HEK293 (cell line): ENCODE measurements at regions not wholly inside any gene's neighbourhood (a gene's known extent, or its start where the extent isn't known, plus 50 kb on each side); places are given as distances from the start of the nearest gene placed in this dataset.

Experiments
- CTCF ChIA-PET: fragments of 350-600 bp; formaldehyde crosslinking; extraction: SDS; loops from one replicate; lab custom pipeline; 2021; ENCODE audit warnings: antibody characterized with exemption; lab: Yijun Ruan, JAX
- POLR2A ChIA-PET: fragments of 300-600 bp; formaldehyde crosslinking; extraction: SDS; loops from one replicate; lab custom pipeline; 2020; ENCODE audit warnings: antibody characterized with exemption, inconsistent platforms; lab: Yijun Ruan, JAX
- H3K27ac ChIP-seq: fragments of 200-500 bp; sonication (Bioruptor generic); 2 replicates; pipeline ENCODE4 v1.5.1; 2014; ENCODE audit warnings: low read depth, low read length, control low read depth, inconsistent platforms; ENCODE audit errors: extremely low read depth
- H3K36me3 ChIP-seq, 2 experiments: fragments of 200-500 bp in 1 of 2; sonication (Bioruptor generic) in 1 of 2; 1 replicate in 1 of 2; 2 replicates in 1 of 2; pipeline ENCODE4 v1.5.1; 2014 to 2017; ENCODE audit warnings: inconsistent platforms in 2 of 2, low read length in 2 of 2; ENCODE audit not compliant: control insufficient read depth in 2 of 2, insufficient read depth in 1 of 2
- H3K4me1 ChIP-seq: fragments of 200-500 bp; sonication (Bioruptor generic); 2 replicates; pipeline ENCODE4 v1.5.1; 2014; ENCODE audit warnings: mild to moderate bottlenecking, low read length, inconsistent platforms; ENCODE audit not compliant: control insufficient read depth, insufficient read depth
- H3K4me3 ChIP-seq: 2 replicates; pipeline ENCODE4 v1.5.1; 2011; ENCODE audit warnings: low read depth, mild to moderate bottlenecking, control low read depth, low read length, moderate library complexity
- H3K9me3 ChIP-seq: fragments of 200-500 bp; sonication (Bioruptor generic); 2 replicates; pipeline ENCODE4 v1.5.1; 2014; ENCODE audit warnings: low read depth, low read length, inconsistent platforms; ENCODE audit not compliant: control insufficient read depth, insufficient read depth
- BCL11B ChIP-seq: fragments of 450-650 bp; formaldehyde crosslinking; IDR thresholded peaks from 2 replicates; pipeline ENCODE4 v1.5.1; 2016; ENCODE audit warnings: low read depth, missing biosample characterization, missing genetic modification characterization
- HOXD13 ChIP-seq: sonication (generic); formaldehyde crosslinking; IDR thresholded peaks from 2 replicates; pipeline ENCODE4 v1.8.0; 2022; ENCODE audit warnings: missing genetic modification reagents, borderline replicate concordance
- KLF9 ChIP-seq: fragments of 450-650 bp; formaldehyde crosslinking; IDR thresholded peaks from 2 replicates; pipeline ENCODE4 v1.5.1; 2016; ENCODE audit warnings: missing biosample characterization, missing genetic modification characterization, low read depth
- OVOL3 ChIP-seq: fragments of 450-650 bp; formaldehyde crosslinking; IDR thresholded peaks from 2 replicates; pipeline ENCODE4 v1.5.1; 2016; ENCODE audit warnings: missing biosample characterization, missing genetic modification characterization
- SP7 ChIP-seq: fragments of 450-650 bp; formaldehyde crosslinking; IDR thresholded peaks from 2 replicates; pipeline ENCODE4 v1.5.1; 2016; ENCODE audit warnings: missing biosample characterization, missing genetic modification characterization
- TCF7L2 ChIP-seq: IDR thresholded peaks from 2 replicates; pipeline ENCODE4 v1.6.1; 2011; ENCODE audit warnings: low read depth, mild to moderate bottlenecking, inconsistent platforms, low read length, moderate library complexity, borderline replicate concordance
- ZFHX2 ChIP-seq: fragments of 450-650 bp; formaldehyde crosslinking; conservative IDR thresholded peaks from 2 replicates; pipeline ENCODE4 v1.5.1; 2016; ENCODE audit warnings: missing biosample characterization, missing genetic modification characterization
- ZNF184 ChIP-seq: fragments of 450-650 bp; IDR thresholded peaks from 2 replicates; pipeline ENCODE4 v1.5.1; 2018; ENCODE audit warnings: missing biosample characterization, mild to moderate bottlenecking, missing genetic modification characterization
- ZNF211 ChIP-seq: fragments of 450-650 bp; formaldehyde crosslinking; IDR thresholded peaks from 2 replicates; pipeline ENCODE4 v1.5.1; 2016; ENCODE audit warnings: low read depth, missing biosample characterization, missing genetic modification characterization
- ZNF248 ChIP-seq: fragments of 450-650 bp; formaldehyde crosslinking; IDR thresholded peaks from 2 replicates; pipeline ENCODE4 v1.5.1; 2017; ENCODE audit warnings: missing biosample characterization, missing genetic modification characterization
- ZNF292 ChIP-seq: fragments of 450-650 bp; formaldehyde crosslinking; IDR thresholded peaks from 2 replicates; pipeline ENCODE4 v1.5.1; 2016; ENCODE audit warnings: low read depth, missing biosample characterization, missing genetic modification characterization, borderline replicate concordance
- ZNF48 ChIP-seq: fragments of 450-650 bp; formaldehyde crosslinking; IDR thresholded peaks from 2 replicates; pipeline ENCODE4 v1.5.1; 2016; ENCODE audit warnings: missing biosample characterization, missing genetic modification characterization
- ZNF544 ChIP-seq: fragments of 450-650 bp; formaldehyde crosslinking; IDR thresholded peaks from 2 replicates; pipeline ENCODE4 v1.5.0; 2017; ENCODE audit warnings: missing biosample characterization, missing genetic modification characterization
- ZNF548 ChIP-seq: fragments of 450-650 bp; formaldehyde crosslinking; IDR thresholded peaks from 2 replicates; pipeline ENCODE4 v1.5.1; 2016; ENCODE audit warnings: missing biosample characterization, missing genetic modification characterization
- ZNF623 ChIP-seq: fragments of 450-650 bp; formaldehyde crosslinking; IDR thresholded peaks from 2 replicates; pipeline ENCODE4 v1.5.1; 2016; ENCODE audit warnings: missing biosample characterization, missing genetic modification characterization
- ZNF624 ChIP-seq: fragments of 450-650 bp; formaldehyde crosslinking; IDR thresholded peaks from 2 replicates; pipeline ENCODE4 v1.5.1; 2017; ENCODE audit warnings: missing biosample characterization, missing genetic modification characterization
- TF ChIP-seq, protein P1 (sequence below): fragments of 450-650 bp; formaldehyde crosslinking; IDR thresholded peaks from 2 replicates; pipeline ENCODE4 v1.5.1; 2017; ENCODE audit warnings: missing biosample characterization, missing genetic modification characterization
- TF ChIP-seq, protein P2 (sequence below): fragments of 450-650 bp; formaldehyde crosslinking; IDR thresholded peaks from 2 replicates; pipeline ENCODE4 v1.5.1; 2016; ENCODE audit warnings: missing biosample characterization, missing genetic modification characterization
- TF ChIP-seq, protein P3 (sequence below): fragments of 450-650 bp; formaldehyde crosslinking; IDR thresholded peaks from 2 replicates; pipeline ENCODE4; 2016; ENCODE audit warnings: missing biosample characterization, missing genetic modification characterization
- TF ChIP-seq, protein P4 (sequence below): fragments of 450-650 bp; formaldehyde crosslinking; IDR thresholded peaks from 2 replicates; pipeline ENCODE4 v1.5.1; 2016; ENCODE audit warnings: missing biosample characterization, missing genetic modification characterization
- TF ChIP-seq, protein P5 (sequence below): fragments of 450-650 bp; formaldehyde crosslinking; IDR thresholded peaks from 2 replicates; pipeline ENCODE4 v1.5.1; 2017; ENCODE audit warnings: missing biosample characterization, missing genetic modification characterization

DNA sequence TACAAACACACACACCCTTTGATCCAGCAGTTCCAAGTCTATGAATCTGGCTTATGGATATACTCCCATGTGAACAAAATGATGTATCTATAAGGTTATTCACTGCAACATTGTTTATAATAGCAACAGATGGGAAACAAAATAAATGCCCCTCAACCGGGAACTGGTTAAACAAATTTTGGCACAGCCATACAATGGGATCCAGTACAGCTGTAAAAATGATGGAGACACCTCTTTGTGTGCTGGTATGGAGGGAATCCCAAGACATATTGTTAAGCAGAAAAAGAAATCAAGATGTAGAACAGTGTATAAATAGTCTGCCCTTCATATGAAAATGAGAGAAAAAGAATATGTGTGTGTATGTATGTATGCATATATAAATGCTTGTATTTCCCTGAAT is 155.5 kb downstream of the SNX10 start:
- Histone ChIP-seq H3K9me3 (no peaks in the 10 kb centered on the region), H3K4me3 (no peak overlapping the region), H3K36me3 (no peaks in the 10 kb centered on the region), H3K27ac (no peak overlapping the region), H3K4me1 (peaks cover 5% of the 10 kb centered on the region; the same call in 1 of the 2 replicates)
- ChIA-PET POLR2A (no interaction called here), CTCF (no interaction called here)
- no peak for TF ChIP-seq ZNF624
- TF ChIP-seq, protein P1, sequence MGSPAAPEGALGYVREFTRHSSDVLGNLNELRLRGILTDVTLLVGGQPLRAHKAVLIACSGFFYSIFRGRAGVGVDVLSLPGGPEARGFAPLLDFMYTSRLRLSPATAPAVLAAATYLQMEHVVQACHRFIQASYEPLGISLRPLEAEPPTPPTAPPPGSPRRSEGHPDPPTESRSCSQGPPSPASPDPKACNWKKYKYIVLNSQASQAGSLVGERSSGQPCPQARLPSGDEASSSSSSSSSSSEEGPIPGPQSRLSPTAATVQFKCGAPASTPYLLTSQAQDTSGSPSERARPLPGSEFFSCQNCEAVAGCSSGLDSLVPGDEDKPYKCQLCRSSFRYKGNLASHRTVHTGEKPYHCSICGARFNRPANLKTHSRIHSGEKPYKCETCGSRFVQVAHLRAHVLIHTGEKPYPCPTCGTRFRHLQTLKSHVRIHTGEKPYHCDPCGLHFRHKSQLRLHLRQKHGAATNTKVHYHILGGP (tag by site-specific recombination), result no peak

DNA sequence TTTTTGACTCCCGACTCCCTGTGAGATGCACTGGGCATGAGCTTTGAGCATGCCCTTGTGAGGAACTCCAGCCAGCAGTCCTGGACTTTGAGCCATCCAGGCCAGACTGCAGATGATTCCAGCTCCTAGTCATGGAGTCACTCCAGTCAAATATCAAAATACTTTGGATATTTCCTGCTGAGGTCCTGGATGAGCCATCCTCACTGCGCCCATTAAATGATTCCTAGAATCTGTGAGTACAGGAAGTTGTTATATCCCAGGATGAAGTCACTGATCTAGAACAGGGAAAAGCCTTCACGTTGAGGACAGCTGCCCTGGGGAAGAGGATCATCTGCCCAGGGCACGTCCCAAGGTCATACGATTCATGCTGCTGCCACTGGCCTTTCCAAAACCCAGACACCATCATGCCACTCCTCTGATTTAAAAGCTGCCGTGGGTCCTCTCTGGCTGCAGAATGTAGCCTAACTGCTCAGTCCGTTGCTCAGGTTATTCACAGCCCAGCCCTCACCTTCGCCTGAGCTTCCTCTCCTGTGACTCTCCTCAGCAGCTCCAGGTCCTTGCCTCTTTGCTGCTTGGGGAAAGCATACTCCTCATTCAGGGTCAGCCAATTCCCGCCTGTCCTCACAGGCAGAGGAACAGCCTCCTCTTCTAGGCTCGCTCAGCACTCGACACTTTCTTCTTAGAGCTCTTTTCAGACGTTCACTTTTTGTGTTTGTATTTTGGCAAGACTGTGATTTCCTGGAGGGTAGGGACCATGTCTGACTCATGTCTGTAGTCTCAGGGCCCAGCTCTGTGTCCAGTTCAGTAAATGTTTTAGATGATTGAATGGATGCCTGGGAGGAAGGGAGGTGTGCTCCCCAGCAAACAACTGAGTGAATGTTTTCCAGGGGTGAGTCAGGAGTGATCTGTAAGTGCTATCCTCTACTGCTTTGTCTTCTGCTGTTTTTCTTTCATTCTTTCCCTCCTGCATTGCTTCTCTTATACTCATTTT is 157.8 kb downstream of the SNX10 start:
- Histone ChIP-seq H3K27ac (no peak overlapping the region), H3K4me1 (peaks cover 7% of the 10 kb centered on the region; the same call in 1 of the 2 replicates), H3K9me3 (no peaks in the 10 kb centered on the region), H3K4me3 (no peak overlapping the region), H3K36me3 (no peaks in the 10 kb centered on the region)
- ChIA-PET CTCF (interaction anchor here (1.2 to 1.4 kb wide), 3 partner anchors 51 to 216 kb away, joined by 3 to 7 read pairs (median 3); no protein-coding TSS in a partner anchor), POLR2A (no interaction called here)
- TF ChIP-seq ZNF184 (tag by site-specific recombination), result no peak
- no peak for TF ChIP-seq BCL11B
- TF ChIP-seq ZNF623, result no peak
- TF ChIP-seq, protein P2, sequence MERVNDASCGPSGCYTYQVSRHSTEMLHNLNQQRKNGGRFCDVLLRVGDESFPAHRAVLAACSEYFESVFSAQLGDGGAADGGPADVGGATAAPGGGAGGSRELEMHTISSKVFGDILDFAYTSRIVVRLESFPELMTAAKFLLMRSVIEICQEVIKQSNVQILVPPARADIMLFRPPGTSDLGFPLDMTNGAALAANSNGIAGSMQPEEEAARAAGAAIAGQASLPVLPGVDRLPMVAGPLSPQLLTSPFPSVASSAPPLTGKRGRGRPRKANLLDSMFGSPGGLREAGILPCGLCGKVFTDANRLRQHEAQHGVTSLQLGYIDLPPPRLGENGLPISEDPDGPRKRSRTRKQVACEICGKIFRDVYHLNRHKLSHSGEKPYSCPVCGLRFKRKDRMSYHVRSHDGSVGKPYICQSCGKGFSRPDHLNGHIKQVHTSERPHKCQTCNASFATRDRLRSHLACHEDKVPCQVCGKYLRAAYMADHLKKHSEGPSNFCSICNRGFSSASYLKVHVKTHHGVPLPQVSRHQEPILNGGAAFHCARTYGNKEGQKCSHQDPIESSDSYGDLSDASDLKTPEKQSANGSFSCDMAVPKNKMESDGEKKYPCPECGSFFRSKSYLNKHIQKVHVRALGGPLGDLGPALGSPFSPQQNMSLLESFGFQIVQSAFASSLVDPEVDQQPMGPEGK (tag by site-specific recombination), result no peak
- TF ChIP-seq ZNF211, result no peak
- TF ChIP-seq, protein P3, sequence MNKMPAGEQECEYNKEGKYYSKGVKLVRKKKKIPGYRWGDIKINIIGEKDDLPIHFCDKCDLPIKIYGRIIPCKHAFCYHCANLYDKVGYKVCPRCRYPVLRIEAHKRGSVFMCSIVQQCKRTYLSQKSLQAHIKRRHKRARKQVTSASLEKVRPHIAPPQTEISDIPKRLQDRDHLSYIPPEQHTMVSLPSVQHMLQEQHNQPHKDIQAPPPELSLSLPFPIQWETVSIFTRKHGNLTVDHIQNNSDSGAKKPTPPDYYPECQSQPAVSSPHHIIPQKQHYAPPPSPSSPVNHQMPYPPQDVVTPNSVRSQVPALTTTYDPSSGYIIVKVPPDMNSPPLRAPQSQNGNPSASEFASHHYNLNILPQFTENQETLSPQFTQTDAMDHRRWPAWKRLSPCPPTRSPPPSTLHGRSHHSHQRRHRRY (tag by site-specific recombination), result no peak
- TF ChIP-seq ZNF48 (tag by site-specific recombination), result no peak
- TF ChIP-seq OVOL3 (tag by site-specific recombination), result no peak
- no peak for TF ChIP-seq TCF7L2
- TF ChIP-seq SP7 (tag by site-specific recombination), result no peak
- no peak for TF ChIP-seq ZNF248 (tag by site-specific recombination)
- no peak for TF ChIP-seq KLF9 (tag by site-specific recombination)
- TF ChIP-seq, protein P1 (tag by site-specific recombination), result no peak
- no peak for TF ChIP-seq HOXD13 (CRISPR knock-in tag)
- TF ChIP-seq ZNF292 (tag by site-specific recombination), result no peak
- TF ChIP-seq ZNF544 (tag by site-specific recombination), result no peak
- TF ChIP-seq, protein P4, sequence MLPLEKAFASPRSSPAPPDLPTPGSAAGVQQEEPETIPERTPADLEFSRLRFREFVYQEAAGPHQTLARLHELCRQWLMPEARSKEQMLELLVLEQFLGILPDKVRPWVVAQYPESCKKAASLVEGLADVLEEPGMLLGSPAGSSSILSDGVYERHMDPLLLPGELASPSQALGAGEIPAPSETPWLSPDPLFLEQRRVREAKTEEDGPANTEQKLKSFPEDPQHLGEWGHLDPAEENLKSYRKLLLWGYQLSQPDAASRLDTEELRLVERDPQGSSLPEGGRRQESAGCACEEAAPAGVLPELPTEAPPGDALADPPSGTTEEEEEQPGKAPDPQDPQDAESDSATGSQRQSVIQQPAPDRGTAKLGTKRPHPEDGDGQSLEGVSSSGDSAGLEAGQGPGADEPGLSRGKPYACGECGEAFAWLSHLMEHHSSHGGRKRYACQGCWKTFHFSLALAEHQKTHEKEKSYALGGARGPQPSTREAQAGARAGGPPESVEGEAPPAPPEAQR (tag by site-specific recombination), result no peak
- TF ChIP-seq, protein P5, sequence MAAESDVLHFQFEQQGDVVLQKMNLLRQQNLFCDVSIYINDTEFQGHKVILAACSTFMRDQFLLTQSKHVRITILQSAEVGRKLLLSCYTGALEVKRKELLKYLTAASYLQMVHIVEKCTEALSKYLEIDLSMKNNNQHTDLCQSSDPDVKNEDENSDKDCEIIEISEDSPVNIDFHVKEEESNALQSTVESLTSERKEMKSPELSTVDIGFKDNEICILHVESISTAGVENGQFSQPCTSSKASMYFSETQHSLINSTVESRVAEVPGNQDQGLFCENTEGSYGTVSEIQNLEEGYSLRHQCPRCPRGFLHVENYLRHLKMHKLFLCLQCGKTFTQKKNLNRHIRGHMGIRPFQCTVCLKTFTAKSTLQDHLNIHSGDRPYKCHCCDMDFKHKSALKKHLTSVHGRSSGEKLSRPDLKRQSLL (tag by site-specific recombination), result no peak
- TF ChIP-seq ZNF548 (tag by site-specific recombination), result no peak
- TF ChIP-seq ZFHX2 (tag by site-specific recombination), result no peak
